Pancreas (tissue), 10 donors: ENCODE measurements at regions not wholly inside any gene's neighbourhood (a gene's known extent, or its start where the extent isn't known, plus 50 kb on each side); places are given as distances from the start of the nearest gene placed in this dataset.

ENCODE experiments used
- ATAC-seq, 4 donors: fragments of 200-7000 bp; cut with Tn5 transposase; one replicate each; pipeline versions ENCODE4 v1.8.0 to v1.9.1; 2020; ENCODE audit warnings: mild to moderate bottlenecking in 4 of 4, moderate library complexity in 4 of 4
- DNase-seq, 6 donors: peaks; one replicate each; pipeline ENCODE4 v3.0.0-alpha.2; 2020
- FAIRE-seq: peaks from 2 replicates; lab custom pipeline; 2012; peaks lifted over from hg19 to GRCh38; lab: Jason Lieb, UNC
- H3K27ac ChIP-seq, 4 donors: fragments of 200-600 bp; sonication (generic); 1 replicate in 3 of 4; 2 replicates in 1 of 4; pipeline versions ENCODE4 v1.5.0 to v1.8.0; 2020
- H3K27me3 ChIP-seq, 4 donors: fragments of 200-600 bp; one replicate each; pipeline ENCODE4 v1.8.0; 2021
- H3K36me3 ChIP-seq, 3 donors: fragments of 200-600 bp; sonication (generic) in 1 of 3; one replicate each; pipeline versions ENCODE4 v1.5.0 to v1.8.0; 2020 to 2021
- H3K4me1 ChIP-seq, 3 donors: fragments of 200-600 bp; one replicate each; pipeline ENCODE4 v1.8.0; 2021
- H3K4me3 ChIP-seq, 4 donors: fragments of 200-600 bp; sonication (generic) in 2 of 4; one replicate each; pipeline versions ENCODE4 v1.5.0 to v1.8.0; 2020 to 2021
- H3K9me3 ChIP-seq, 4 donors: fragments of 200-600 bp; one replicate each; pipeline ENCODE4 v1.8.0; 2021
- WGBS, 2 donors: extraction: QIAGEN DNeasy Blood & Tissue Kit; methylation state at CpG; one replicate each; pipeline ENCODE4 v1.1.7; 2013; 5-methylcytosine and 5-hydroxymethylcytosine counted together
- intact Hi-C, 3 donors: fragments of 100-400 bp; cut with DNase I; formaldehyde crosslinking; loops; one replicate each; pipeline versions ENCODE4 v1.11.1 to v1.14.2; 2022
- TF ChIP-seq, protein P1 (sequence below), 4 donors: fragments of 200-600 bp; sonication (generic) in 3 of 4; IDR thresholded peaks; one replicate each; pipeline versions ENCODE4 v1.5.0 to v1.8.0; 2021; ENCODE audit warnings: antibody characterized with exemption in 4 of 4
- donor health status: healthy with polysubstance abuse.
- donor health status: DM: no; HTN: no; CAD: no; lungs with moderate emphysema.
- donor health status: DM: no; HTN: no; CAD: no.
- donor health status: control.
- donor health status: control.
- donor health status: Bipolar disorder and iron deficiency.
- donor health status: DM: yes; HTN: yes; CAD: no.
- donor health status: DM: no; HTN: no; CAD: no.
- donor health status: DM: no; HTN: no; CAD: no.
- donor health status: DM: yes; HTN: yes; CAD: no.

DNA sequence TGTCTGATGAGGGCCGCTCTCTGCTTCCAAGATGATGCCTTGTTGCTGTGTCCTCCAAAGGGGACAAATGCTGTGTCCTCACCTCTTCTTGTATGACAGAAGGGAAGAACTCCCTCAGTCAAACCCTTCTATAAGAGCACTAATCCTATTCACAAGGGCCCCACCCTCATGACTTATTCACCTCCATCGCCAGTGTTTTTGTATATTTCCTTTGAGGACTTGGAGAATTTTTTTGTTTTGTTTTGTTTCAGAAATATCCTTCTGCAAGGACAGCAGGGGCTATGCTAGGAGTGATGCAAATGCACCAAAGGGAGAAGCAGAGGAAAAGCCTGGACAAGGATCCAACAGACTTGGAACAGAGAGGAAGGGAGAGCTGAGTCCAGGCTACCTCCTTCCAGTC is 214.4 kb downstream of the TLE3 start:
- no peaks in the 10 kb centered on the region for H3K9me3 ChIP-seq
- no peak overlapping the region for H3K27ac ChIP-seq
- no peak overlapping the region for H3K4me3 ChIP-seq
- peaks cover 0 to 6% (median 0%) of the 10 kb centered on the region in 4 donors for H3K27me3 ChIP-seq
- FAIRE-seq (no peak), ATAC-seq (no peak), DNase-seq (no peak)
- 95 to 97% methylated on average over 2 of the region's 2 CpGs for WGBS, 2 donors
- no peaks in the 10 kb centered on the region for H3K4me1 ChIP-seq
- intact Hi-C loops = no loop called here
- TF ChIP-seq, protein P1, sequence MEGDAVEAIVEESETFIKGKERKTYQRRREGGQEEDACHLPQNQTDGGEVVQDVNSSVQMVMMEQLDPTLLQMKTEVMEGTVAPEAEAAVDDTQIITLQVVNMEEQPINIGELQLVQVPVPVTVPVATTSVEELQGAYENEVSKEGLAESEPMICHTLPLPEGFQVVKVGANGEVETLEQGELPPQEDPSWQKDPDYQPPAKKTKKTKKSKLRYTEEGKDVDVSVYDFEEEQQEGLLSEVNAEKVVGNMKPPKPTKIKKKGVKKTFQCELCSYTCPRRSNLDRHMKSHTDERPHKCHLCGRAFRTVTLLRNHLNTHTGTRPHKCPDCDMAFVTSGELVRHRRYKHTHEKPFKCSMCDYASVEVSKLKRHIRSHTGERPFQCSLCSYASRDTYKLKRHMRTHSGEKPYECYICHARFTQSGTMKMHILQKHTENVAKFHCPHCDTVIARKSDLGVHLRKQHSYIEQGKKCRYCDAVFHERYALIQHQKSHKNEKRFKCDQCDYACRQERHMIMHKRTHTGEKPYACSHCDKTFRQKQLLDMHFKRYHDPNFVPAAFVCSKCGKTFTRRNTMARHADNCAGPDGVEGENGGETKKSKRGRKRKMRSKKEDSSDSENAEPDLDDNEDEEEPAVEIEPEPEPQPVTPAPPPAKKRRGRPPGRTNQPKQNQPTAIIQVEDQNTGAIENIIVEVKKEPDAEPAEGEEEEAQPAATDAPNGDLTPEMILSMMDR (IDR thresholded peaks at IDR 0.05) = no peak
- no peaks in the 10 kb centered on the region for H3K36me3 ChIP-seq

DNA sequence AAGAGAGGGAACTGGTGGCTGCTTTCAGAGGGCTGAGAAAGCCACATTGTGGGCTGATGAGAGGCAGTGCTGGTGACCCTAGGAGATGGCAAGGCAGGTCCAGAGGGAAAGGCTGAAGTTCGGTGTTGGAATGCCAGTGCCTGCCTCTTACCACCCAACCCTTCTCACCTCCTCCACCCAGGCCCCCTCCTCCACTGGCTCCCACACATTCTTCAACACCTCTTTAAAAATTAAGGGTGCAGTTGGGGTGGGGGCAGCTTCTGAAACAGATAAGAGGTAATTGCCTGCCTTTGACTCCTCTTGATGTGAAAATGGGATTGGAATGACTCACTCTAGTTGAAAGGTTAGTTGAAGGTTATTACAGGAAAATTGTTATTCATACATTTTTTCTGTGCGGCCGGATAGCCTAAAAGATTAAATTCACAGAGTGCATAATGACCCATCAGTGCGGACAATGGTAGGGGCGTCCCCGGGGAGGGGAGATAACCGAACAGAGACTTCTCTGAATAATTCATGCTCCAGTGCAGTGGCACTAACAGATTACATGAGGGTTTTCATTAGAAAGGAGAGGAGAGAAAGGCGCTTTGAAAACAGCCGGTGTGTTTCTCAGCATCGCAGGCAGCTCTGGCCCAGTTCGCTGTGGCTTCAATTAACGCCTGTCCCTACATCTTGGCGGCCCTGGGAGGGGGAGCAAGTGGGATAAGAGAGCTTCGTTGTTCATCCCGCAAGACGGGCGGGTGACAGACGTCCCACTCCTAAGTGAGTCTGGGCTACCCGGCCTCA is 212.4 kb downstream of the TLE3 start:
- H3K9me3 ChIP-seq = no peaks in the 10 kb centered on the region
- TF ChIP-seq, protein P1 (IDR thresholded peaks at IDR 0.05) = no peak
- 49 to 53% methylated on average over 19 of the region's 19 CpGs for WGBS, 2 donors
- ATAC-seq (no peak), DNase-seq (no peak), FAIRE-seq (no peak)
- no peak overlapping the region for H3K4me3 ChIP-seq
- H3K27me3 ChIP-seq = peaks cover 0 to 6% (median 0%) of the 10 kb centered on the region in 4 donors
- no peaks in the 10 kb centered on the region for H3K36me3 ChIP-seq
- H3K4me1 ChIP-seq = no peaks in the 10 kb centered on the region
- intact Hi-C loops = no loop called here
- no peak overlapping the region for H3K27ac ChIP-seq

DNA sequence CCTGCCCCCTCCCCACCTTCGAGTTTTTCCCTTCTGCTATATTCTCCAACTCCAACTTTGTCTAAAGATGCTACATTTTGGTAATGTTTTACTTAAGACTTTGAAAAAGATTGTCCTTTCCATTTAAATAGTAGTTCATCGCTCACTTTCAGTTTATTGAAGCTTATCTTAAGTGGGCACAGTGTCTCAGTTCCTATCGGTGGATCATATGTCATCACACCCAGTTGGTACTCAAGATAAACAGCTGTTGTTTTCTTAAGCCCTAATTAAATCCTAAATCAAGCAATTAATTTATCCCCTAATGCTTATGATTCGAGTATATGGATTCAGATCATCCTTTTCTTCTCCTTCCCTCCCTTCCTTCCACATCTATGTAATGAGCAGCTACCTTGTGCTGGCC is 210.7 kb downstream of the TLE3 start:
- H3K9me3 ChIP-seq = no peaks in the 10 kb centered on the region
- H3K4me3 ChIP-seq = no peak overlapping the region
- FAIRE-seq (no peak), DNase-seq (no peak), ATAC-seq (no peak)
- TF ChIP-seq, protein P1 (IDR thresholded peaks at IDR 0.05) = no peak
- H3K27me3 ChIP-seq = peaks cover 0 to 6% (median 0%) of the 10 kb centered on the region in 4 donors
- no peaks in the 10 kb centered on the region for H3K4me1 ChIP-seq
- no peaks in the 10 kb centered on the region for H3K36me3 ChIP-seq
- 47 to 54% methylated on average over 4 of the region's 4 CpGs for WGBS, 2 donors
- intact Hi-C loops = no loop called here
- H3K27ac ChIP-seq = no peak overlapping the region

DNA sequence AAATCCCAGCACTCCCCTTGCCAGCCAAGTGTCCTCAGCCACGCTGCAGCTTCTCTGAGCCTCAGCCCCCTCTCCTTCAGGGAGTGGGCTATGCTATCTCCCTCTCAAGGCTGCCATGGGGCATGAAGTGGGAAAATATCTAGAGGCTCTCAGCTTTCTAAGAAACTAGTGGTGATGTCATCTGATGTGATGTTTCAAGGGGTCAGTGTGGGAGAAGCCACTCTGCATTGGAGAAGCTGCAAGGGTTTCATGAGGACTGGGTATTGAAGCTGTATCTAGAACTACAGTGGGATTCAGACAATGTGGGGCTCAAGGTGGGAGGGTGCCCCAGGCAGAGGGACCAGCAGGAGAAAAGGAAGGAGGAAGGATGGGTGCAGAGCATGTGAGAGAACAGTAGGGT is 210.2 kb downstream of the TLE3 start:
- Histone ChIP-seq H3K36me3 (no peaks in the 10 kb centered on the region), H3K4me3 (no peak overlapping the region), H3K4me1 (no peaks in the 10 kb centered on the region), H3K9me3 (no peaks in the 10 kb centered on the region), H3K27ac (no peak overlapping the region), H3K27me3 (peaks cover 0 to 6% (median 0%) of the 10 kb centered on the region in 4 donors)
- TF ChIP-seq, protein P1 (IDR thresholded peaks at IDR 0.05) = no peak
- intact Hi-C loops = no loop called here
- no peak for ATAC-seq
- no peak for FAIRE-seq
- no peak for DNase-seq
- 83 to 99% methylated on average over 1 of the region's 1 CpG for WGBS, 2 donors

DNA sequence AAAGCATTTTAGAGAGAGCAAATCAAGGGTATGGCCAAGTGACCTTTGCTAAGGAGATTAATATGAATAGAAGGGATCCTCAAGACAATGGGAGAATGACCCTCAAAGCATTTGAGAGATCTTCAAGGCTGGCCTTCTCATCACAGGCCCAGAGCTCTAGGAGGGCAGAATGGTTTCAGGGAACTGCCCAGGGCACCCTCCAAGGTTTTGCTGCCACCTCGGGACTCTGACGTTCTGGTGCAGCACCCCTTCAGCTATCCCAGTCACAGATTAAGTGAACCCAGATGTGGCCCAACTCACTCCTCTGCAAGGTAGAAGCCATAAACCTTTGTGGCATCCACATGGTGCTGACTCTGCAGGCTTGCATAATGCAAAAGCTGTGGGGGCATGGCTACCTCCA is 209.3 kb downstream of the TLE3 start:
- FAIRE-seq (no peak), ATAC-seq (no peak), DNase-seq (no peak)
- H3K27ac ChIP-seq = no peak overlapping the region
- TF ChIP-seq, protein P1 (IDR thresholded peaks at IDR 0.05) = no peak
- H3K4me3 ChIP-seq = no peak overlapping the region
- intact Hi-C loops = no loop called here
- no peaks in the 10 kb centered on the region for H3K4me1 ChIP-seq
- H3K27me3 ChIP-seq = peaks cover 0 to 6% (median 0%) of the 10 kb centered on the region in 4 donors
- no peaks in the 10 kb centered on the region for H3K9me3 ChIP-seq
- 45 to 52% methylated on average over 2 of the region's 2 CpGs for WGBS, 2 donors
- H3K36me3 ChIP-seq = no peaks in the 10 kb centered on the region
